Prostate gland (tissue), 2 donors: ENCODE measurements at regions not wholly inside any gene's neighbourhood (a gene's known extent, or its start where the extent isn't known, plus 50 kb on each side); places are given as distances from the start of the nearest gene placed in this dataset.
"Not testable (repeated sequence)": the region's sequence is repeated elsewhere in the genome, so short reads cannot be mapped to it uniquely, and the experiment has no call there.

ENCODE experiments used
- DNase-seq: peaks from one replicate; pipeline ENCODE4 v3.0.0-alpha.2; 2019; ENCODE audit warnings: low spot score
- H3K27ac ChIP-seq, 2 donors: fragments of 200-600 bp; sonication (generic); 2 replicates each; pipeline ENCODE4 v1.5.1; 2017 to 2019
- H3K27me3 ChIP-seq: fragments of 200-600 bp; sonication (generic); replicated peaks from 2 replicates; pipeline ENCODE4 v1.5.1; 2019; ENCODE audit not compliant: insufficient read depth
- H3K36me3 ChIP-seq, 2 donors: fragments of 200-600 bp; sonication (generic); 1 replicate in 1 of 2; 2 replicates in 1 of 2; pipeline versions ENCODE4 v1.5.1 to v1.8.1; 2017 to 2019
- H3K4me1 ChIP-seq: fragments of 200-600 bp; sonication (generic); replicated peaks from 2 replicates; pipeline ENCODE4 v1.5.1; 2019
- H3K4me3 ChIP-seq, 2 donors: fragments of 200-600 bp; sonication (generic); 2 replicates each; pipeline ENCODE4 v1.5.1; 2017 to 2019
- H3K9me3 ChIP-seq: fragments of 200-600 bp; sonication (generic); 2 replicates; pipeline ENCODE4 v1.5.1; 2017
- POLR2A ChIP-seq: fragments of 450-650 bp; IDR thresholded peaks from one replicate; pipeline ENCODE4 v1.6.1; 2016; ENCODE audit warnings: antibody characterized with exemption, mild to moderate bottlenecking
- POLR2AphosphoS5 ChIP-seq: sonication (generic); formaldehyde crosslinking; IDR thresholded peaks from one replicate; pipeline ENCODE4 v1.6.1; 2017; ENCODE audit warnings: antibody characterized with exemption
- WGBS: methylation state at CpG from one replicate; pipeline ENCODE4 v1.1.5; 2018; 5-methylcytosine and 5-hydroxymethylcytosine counted together
- intact Hi-C: fragments of 100-400 bp; cut with DNase I; formaldehyde crosslinking; loops from one replicate; pipeline ENCODE4 v1.14.2; 2022
- TF ChIP-seq, protein P1 (sequence below), 4 experiments: fragments of 200-600 bp in 2 of 4; fragments of 450-650 bp in 2 of 4; sonication (generic) in 2 of 4; IDR thresholded peaks; 1 replicate in 3 of 4; 2 replicates in 1 of 4; pipeline ENCODE4 v1.5.1; 2016 to 2019; ENCODE audit warnings: antibody characterized with exemption in 4 of 4, mild to moderate bottlenecking in 2 of 4, moderate library complexity in 2 of 4

DNA sequence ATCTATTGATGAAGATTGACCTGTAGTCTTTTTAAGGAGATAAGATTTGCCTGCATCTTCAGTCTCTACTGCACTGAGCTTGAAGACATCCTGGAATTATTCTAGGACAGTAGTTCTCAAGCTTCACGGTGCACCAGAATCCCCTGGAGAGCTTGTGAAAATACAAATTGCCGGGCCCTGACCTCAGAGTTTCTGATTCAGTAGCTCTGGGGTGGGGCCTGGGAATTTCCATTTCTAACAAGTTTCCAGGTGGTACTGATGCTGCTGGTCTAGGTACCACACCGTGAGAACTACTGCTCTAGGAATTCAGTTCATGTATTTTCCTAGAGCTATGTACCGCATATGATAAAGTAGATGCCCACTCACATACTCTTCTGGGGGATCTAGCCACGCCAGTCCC, 246.1 kb downstream of the HS3ST3B1 start:
- Histone ChIP-seq H3K9me3 (no peaks in the 10 kb centered on the region), H3K4me1 (no peaks in the 10 kb centered on the region), H3K27ac (no peak overlapping the region), H3K36me3 (no peaks in the 10 kb centered on the region), H3K27me3 (no peaks in the 10 kb centered on the region), H3K4me3 (no peak overlapping the region)
- WGBS = 95% methylated on average over 5 of the region's 5 CpGs
- DNase-seq = no peak
- intact Hi-C loops = no loop called here
- no peak for TF ChIP-seq POLR2AphosphoS5
- TF ChIP-seq, protein P1, sequence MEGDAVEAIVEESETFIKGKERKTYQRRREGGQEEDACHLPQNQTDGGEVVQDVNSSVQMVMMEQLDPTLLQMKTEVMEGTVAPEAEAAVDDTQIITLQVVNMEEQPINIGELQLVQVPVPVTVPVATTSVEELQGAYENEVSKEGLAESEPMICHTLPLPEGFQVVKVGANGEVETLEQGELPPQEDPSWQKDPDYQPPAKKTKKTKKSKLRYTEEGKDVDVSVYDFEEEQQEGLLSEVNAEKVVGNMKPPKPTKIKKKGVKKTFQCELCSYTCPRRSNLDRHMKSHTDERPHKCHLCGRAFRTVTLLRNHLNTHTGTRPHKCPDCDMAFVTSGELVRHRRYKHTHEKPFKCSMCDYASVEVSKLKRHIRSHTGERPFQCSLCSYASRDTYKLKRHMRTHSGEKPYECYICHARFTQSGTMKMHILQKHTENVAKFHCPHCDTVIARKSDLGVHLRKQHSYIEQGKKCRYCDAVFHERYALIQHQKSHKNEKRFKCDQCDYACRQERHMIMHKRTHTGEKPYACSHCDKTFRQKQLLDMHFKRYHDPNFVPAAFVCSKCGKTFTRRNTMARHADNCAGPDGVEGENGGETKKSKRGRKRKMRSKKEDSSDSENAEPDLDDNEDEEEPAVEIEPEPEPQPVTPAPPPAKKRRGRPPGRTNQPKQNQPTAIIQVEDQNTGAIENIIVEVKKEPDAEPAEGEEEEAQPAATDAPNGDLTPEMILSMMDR (IDR thresholded peaks at IDR 0.05) = no peak
- TF ChIP-seq POLR2A = no peak

DNA sequence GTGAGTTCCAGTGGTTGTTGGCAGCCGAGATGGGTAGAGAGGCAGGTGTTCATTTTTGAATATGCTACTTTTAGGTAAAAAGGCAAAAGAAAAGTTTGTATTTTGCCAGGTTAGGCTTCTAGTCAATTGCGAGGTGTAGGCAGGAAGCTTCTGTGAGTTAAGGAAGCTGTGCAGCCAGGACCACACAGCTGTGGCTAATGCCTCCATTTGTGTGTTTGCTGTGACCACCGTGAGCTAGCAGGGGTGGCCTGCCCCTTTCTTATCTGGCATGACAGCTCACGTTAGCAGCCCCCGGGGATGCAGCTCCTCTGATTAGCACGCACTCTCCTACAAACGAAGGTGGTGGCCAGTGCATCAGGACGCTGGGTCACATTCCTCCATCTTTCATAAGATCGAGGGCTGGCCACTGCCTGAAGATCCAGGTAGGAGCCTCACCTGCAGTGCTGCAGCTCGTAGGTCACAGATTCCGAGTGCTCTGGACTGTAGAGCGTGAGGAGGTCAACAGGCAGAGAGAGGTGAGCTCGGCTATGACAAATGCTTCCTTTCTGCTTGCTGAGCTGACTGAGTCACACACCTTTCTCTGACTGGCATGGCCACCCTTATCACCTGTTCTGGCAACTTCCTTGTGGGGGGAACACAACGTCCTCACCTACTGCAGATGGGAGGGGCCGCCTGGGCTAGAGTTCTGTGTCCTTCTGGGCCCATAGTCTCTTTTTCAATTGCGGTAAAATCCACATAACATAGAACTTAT, 244.4 kb downstream of the HS3ST3B1 start:
- WGBS = 64% methylated on average over 16 of the region's 16 CpGs
- Histone ChIP-seq H3K27me3 (no peaks in the 10 kb centered on the region), H3K4me3 (no peak overlapping the region), H3K9me3 (no peaks in the 10 kb centered on the region), H3K36me3 (no peaks in the 10 kb centered on the region), H3K4me1 (no peaks in the 10 kb centered on the region), H3K27ac (no peak overlapping the region)
- TF ChIP-seq POLR2A (no peak), POLR2AphosphoS5 (no peak)
- TF ChIP-seq, protein P1 (IDR thresholded peaks at IDR 0.05) = no peak
- DNase-seq = no peak
- intact Hi-C loops = no loop called here

DNA sequence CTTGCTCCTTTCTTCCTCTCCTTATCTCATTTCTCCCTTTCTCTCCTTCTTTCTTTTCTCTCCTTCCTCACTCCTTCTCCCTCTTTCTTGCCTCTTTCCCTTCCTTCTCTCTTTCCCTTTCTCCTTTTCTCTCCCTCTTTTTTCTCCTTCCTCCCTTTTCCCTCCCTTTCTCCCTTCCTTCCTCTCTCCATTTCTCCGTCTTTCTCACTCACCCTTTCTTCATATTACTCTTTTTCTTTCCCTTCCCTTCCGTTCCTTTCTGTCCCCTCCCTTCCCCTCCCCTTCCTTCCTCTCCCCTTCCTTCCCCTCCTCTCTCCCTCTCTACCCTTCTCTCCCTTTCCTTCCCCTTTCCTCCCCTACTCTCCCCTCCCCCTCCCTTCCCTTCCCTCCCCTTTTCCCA, 240.8 kb downstream of the HS3ST3B1 start:
- no peaks in the 10 kb centered on the region for H3K27me3 ChIP-seq
- H3K4me3 ChIP-seq = no peak overlapping the region
- no peak overlapping the region for H3K27ac ChIP-seq
- TF ChIP-seq POLR2A (no peak), POLR2AphosphoS5 (no peak)
- TF ChIP-seq, protein P1 (IDR thresholded peaks at IDR 0.05) = no peak
- no peaks in the 10 kb centered on the region for H3K9me3 ChIP-seq
- WGBS = 80% methylated on average over 2 of the region's 2 CpGs
- no peaks in the 10 kb centered on the region for H3K4me1 ChIP-seq
- no peaks in the 10 kb centered on the region for H3K36me3 ChIP-seq
- intact Hi-C loops = no loop called here
- no peak for DNase-seq

DNA sequence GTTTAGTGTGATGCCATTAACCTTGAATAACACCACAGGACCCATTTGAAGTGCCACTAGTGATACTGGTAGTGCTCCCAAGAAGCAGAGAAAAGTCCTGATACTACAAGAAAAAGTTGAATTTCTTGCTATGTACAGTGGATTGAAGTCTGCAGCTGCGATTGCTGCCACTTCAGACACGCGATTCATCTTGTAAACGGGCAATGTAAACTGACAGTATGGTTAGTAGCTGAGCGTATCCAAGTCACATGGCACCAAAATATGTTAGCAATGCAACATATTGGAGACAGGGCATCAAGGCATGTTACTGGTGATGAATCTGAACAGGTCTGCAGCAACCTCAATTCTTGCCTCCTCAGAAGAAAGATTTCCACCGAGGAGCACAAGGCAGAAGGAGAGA, 238.9 kb downstream of the HS3ST3B1 start:
- WGBS = 53% methylated on average over 6 of the region's 6 CpGs
- H3K27me3 ChIP-seq = no peaks in the 10 kb centered on the region
- H3K36me3 ChIP-seq = no peaks in the 10 kb centered on the region
- no peaks in the 10 kb centered on the region for H3K4me1 ChIP-seq
- H3K4me3 ChIP-seq = no peak overlapping the region
- no peak for DNase-seq
- intact Hi-C loops = no loop called here
- no peak for TF ChIP-seq POLR2A
- TF ChIP-seq, protein P1 (IDR thresholded peaks at IDR 0.05) = no peak
- no peak for TF ChIP-seq POLR2AphosphoS5
- no peaks in the 10 kb centered on the region for H3K9me3 ChIP-seq
- H3K27ac ChIP-seq = no peak overlapping the region

DNA sequence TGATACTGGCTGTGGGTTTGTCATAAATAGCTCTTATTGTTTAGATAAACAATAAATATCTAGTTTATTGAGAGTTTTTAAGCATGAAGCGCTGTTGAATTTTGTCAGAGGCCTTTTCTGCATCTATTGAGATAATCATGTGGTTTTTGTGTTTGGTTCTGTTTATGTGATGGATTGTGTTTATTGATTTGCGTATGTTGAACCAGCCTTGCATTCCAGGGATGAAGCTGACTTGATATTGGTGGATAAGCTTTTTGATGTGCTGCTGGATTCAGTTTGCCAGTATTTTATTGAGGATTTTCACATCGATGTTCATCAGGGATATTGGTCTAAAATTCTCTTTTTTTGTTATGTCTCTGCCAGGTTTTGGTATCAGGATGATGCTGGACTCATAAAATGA, 231.4 kb downstream of the HS3ST3B1 start:
- H3K36me3 ChIP-seq, intact Hi-C loops, H3K27me3 ChIP-seq, H3K27ac ChIP-seq, H3K4me3 ChIP-seq, DNase-seq, H3K9me3 ChIP-seq, H3K4me1 ChIP-seq: not testable (repeated sequence)
- WGBS = 95% methylated on average over 3 of the region's 3 CpGs
